Glutamatergic neuron (in vitro differentiated cells): ENCODE measurements at regions not wholly inside any gene's neighbourhood (a gene's known extent, or its start where the extent isn't known, plus 50 kb on each side); places are given as distances from the start of the nearest gene placed in this dataset.

Experiments
- DNase-seq: peaks from one replicate; pipeline ENCODE4 v3.0.0; 2022
- H3K27ac Mint-ChIP-seq: one replicate; pipeline ENCODE4 v1.8.0; 2020; ENCODE audit warnings: mild to moderate bottlenecking, mixed read lengths, inconsistent platforms; ENCODE audit not compliant: unreplicated experiment
- H3K27me3 Mint-ChIP-seq: one replicate; pipeline ENCODE4 v1.8.0; 2020; ENCODE audit warnings: mild to moderate bottlenecking, moderate library complexity, mixed read lengths, inconsistent platforms; ENCODE audit not compliant: unreplicated experiment
- H3K36me3 Mint-ChIP-seq: one replicate; pipeline ENCODE4 v1.8.0; 2020; ENCODE audit warnings: mild to moderate bottlenecking, mixed read lengths, inconsistent platforms; ENCODE audit not compliant: unreplicated experiment
- H3K4me1 Mint-ChIP-seq: one replicate; pipeline ENCODE4 v1.8.0; 2020; ENCODE audit warnings: mild to moderate bottlenecking, low read depth, mixed read lengths, inconsistent platforms; ENCODE audit not compliant: unreplicated experiment
- H3K4me3 Mint-ChIP-seq: one replicate; pipeline ENCODE4 v1.8.0; 2020; ENCODE audit warnings: mild to moderate bottlenecking, mixed read lengths, inconsistent platforms; ENCODE audit not compliant: unreplicated experiment
- H3K9me3 Mint-ChIP-seq: one replicate; pipeline ENCODE4 v1.8.0; 2020; ENCODE audit warnings: mild to moderate bottlenecking, moderate library complexity, mixed read lengths, inconsistent platforms; ENCODE audit not compliant: unreplicated experiment
- CTCF ChIP-seq: fragments of 200-600 bp; sonication (generic); IDR thresholded peaks from one replicate; pipeline ENCODE4 v1.5.0; 2021; ENCODE audit not compliant: partially characterized antibody, unreplicated experiment

- DNase-seq, result no peak
- H3K4me3 Mint-ChIP-seq, result no peak overlapping the region
- no peaks in the 10 kb centered on the region for H3K4me1 Mint-ChIP-seq
- no peaks in the 10 kb centered on the region for H3K36me3 Mint-ChIP-seq
- H3K9me3 Mint-ChIP-seq, result peaks cover 1% of the 10 kb centered on the region
- no peaks in the 10 kb centered on the region for H3K27me3 Mint-ChIP-seq
- no peak overlapping the region for H3K27ac Mint-ChIP-seq
- no peak for TF ChIP-seq CTCF
Measured at GRCh38 chr5:164951570-164951969, 1446.2 kb downstream of the MAT2B start.

GRCh38 chr5:164958688-164959087 lies 1453.3 kb downstream of the MAT2B start:
- Mint-ChIP-seq H3K9me3 (no peaks in the 10 kb centered on the region), H3K27me3 (no peaks in the 10 kb centered on the region), H3K4me3 (no peak overlapping the region), H3K36me3 (no peaks in the 10 kb centered on the region), H3K4me1 (no peaks in the 10 kb centered on the region), H3K27ac (no peak overlapping the region)
- TF ChIP-seq CTCF, result peak; percentile 59
- DNase-seq, result no peak

GRCh38 chr5:164959761-164960160 lies 1454.3 kb downstream of the MAT2B start:
- no peak for TF ChIP-seq CTCF
- Mint-ChIP-seq H3K27me3 (no peaks in the 10 kb centered on the region), H3K27ac (no peak overlapping the region), H3K36me3 (no peaks in the 10 kb centered on the region), H3K9me3 (no peaks in the 10 kb centered on the region), H3K4me1 (no peaks in the 10 kb centered on the region), H3K4me3 (no peak overlapping the region)
- DNase-seq, result no peak

GRCh38 chr5:164962329-164962961 lies 1457.0 kb downstream of the MAT2B start:
- no peak for TF ChIP-seq CTCF
- no peak for DNase-seq
- H3K27me3 Mint-ChIP-seq, result no peaks in the 10 kb centered on the region
- H3K36me3 Mint-ChIP-seq, result no peaks in the 10 kb centered on the region
- no peaks in the 10 kb centered on the region for H3K4me1 Mint-ChIP-seq
- H3K9me3 Mint-ChIP-seq, result no peaks in the 10 kb centered on the region
- no peak overlapping the region for H3K4me3 Mint-ChIP-seq
- H3K27ac Mint-ChIP-seq, result no peak overlapping the region

GRCh38 chr5:164966611-164967010 lies 1461.2 kb downstream of the MAT2B start:
- no peak overlapping the region for H3K27ac Mint-ChIP-seq
- H3K27me3 Mint-ChIP-seq, result no peaks in the 10 kb centered on the region
- H3K9me3 Mint-ChIP-seq, result no peaks in the 10 kb centered on the region
- no peaks in the 10 kb centered on the region for H3K36me3 Mint-ChIP-seq
- no peak for TF ChIP-seq CTCF
- no peak overlapping the region for H3K4me3 Mint-ChIP-seq
- DNase-seq, result no peak
- H3K4me1 Mint-ChIP-seq, result no peaks in the 10 kb centered on the region
